ENCODE measurements at regions not wholly inside any gene's neighbourhood (a gene's known extent, or its start where the extent isn't known, plus 50 kb on each side); places are given as distances from the start of the nearest gene placed in this dataset.

GRCh38 chr10:8211631-8212030 lies 157.1 kb downstream of the GATA3 start:
- H3K4me3 Mint-ChIP-seq (ENCODE audit: unreplicated experiment) = no peak overlapping the region

GRCh38 chr10:8213735-8214134 lies 159.2 kb downstream of the GATA3 start:
- Mint-ChIP-seq H3K4me1 (ENCODE audit: low read depth, unreplicated experiment) (no peaks in the 10 kb centered on the region), H3K9me3 (ENCODE audit: unreplicated experiment) (no peaks in the 10 kb centered on the region), H3K4me3 (ENCODE audit: unreplicated experiment) (no peak overlapping the region), H3K27me3 (ENCODE audit: unreplicated experiment) (no peaks in the 10 kb centered on the region), H3K36me3 (ENCODE audit: unreplicated experiment) (no peaks in the 10 kb centered on the region), H3K27ac (ENCODE audit: unreplicated experiment) (no peak overlapping the region)
- DNase-seq = no peak
- TF ChIP-seq CTCF (IDR thresholded peaks at IDR 0.05; ENCODE audit: partially characterized antibody, unreplicated experiment) = no peak

More at GRCh38 chr10:8211631-8212030, 157.1 kb downstream of the GATA3 start:
- Mint-ChIP-seq H3K27ac (ENCODE audit: unreplicated experiment) (no peak overlapping the region), H3K4me1 (ENCODE audit: low read depth, unreplicated experiment) (no peaks in the 10 kb centered on the region), H3K36me3 (ENCODE audit: unreplicated experiment) (no peaks in the 10 kb centered on the region), H3K9me3 (ENCODE audit: unreplicated experiment) (no peaks in the 10 kb centered on the region), H3K27me3 (ENCODE audit: unreplicated experiment) (no peaks in the 10 kb centered on the region)
- no peak for TF ChIP-seq CTCF (IDR thresholded peaks at IDR 0.05; ENCODE audit: partially characterized antibody, unreplicated experiment)
- no peak for DNase-seq

- TF ChIP-seq CTCF (IDR thresholded peaks at IDR 0.05; ENCODE audit: partially characterized antibody, unreplicated experiment) = no peak
- no peak for DNase-seq
- Mint-ChIP-seq H3K4me3 (ENCODE audit: unreplicated experiment) (no peak overlapping the region), H3K27ac (ENCODE audit: unreplicated experiment) (no peak overlapping the region), H3K36me3 (ENCODE audit: unreplicated experiment) (no peaks in the 10 kb centered on the region), H3K9me3 (ENCODE audit: unreplicated experiment) (no peaks in the 10 kb centered on the region), H3K27me3 (ENCODE audit: unreplicated experiment) (no peaks in the 10 kb centered on the region), H3K4me1 (ENCODE audit: low read depth, unreplicated experiment) (no peaks in the 10 kb centered on the region)
These were observed 160.1 kb downstream of the GATA3 start for GRCh38 chr10:8214587-8214986.

- no peaks in the 10 kb centered on the region for H3K9me3 Mint-ChIP-seq (ENCODE audit: unreplicated experiment)
- H3K4me1 Mint-ChIP-seq (ENCODE audit: low read depth, unreplicated experiment) = no peaks in the 10 kb centered on the region
- DNase-seq = no peak
- TF ChIP-seq CTCF (IDR thresholded peaks at IDR 0.05; ENCODE audit: partially characterized antibody, unreplicated experiment) = no peak
- no peaks in the 10 kb centered on the region for H3K36me3 Mint-ChIP-seq (ENCODE audit: unreplicated experiment)
- no peaks in the 10 kb centered on the region for H3K27me3 Mint-ChIP-seq (ENCODE audit: unreplicated experiment)
- no peak overlapping the region for H3K27ac Mint-ChIP-seq (ENCODE audit: unreplicated experiment)
- H3K4me3 Mint-ChIP-seq (ENCODE audit: unreplicated experiment) = no peak overlapping the region
These were observed 162.4 kb downstream of the GATA3 start for GRCh38 chr10:8216893-8217292.

GRCh38 chr10:8221451-8221850 lies 167.0 kb downstream of the GATA3 start:
- Mint-ChIP-seq H3K36me3 (ENCODE audit: unreplicated experiment) (no peaks in the 10 kb centered on the region), H3K4me3 (ENCODE audit: unreplicated experiment) (no peak overlapping the region), H3K27ac (ENCODE audit: unreplicated experiment) (no peak overlapping the region), H3K4me1 (ENCODE audit: low read depth, unreplicated experiment) (no peaks in the 10 kb centered on the region), H3K27me3 (ENCODE audit: unreplicated experiment) (no peaks in the 10 kb centered on the region), H3K9me3 (ENCODE audit: unreplicated experiment) (no peaks in the 10 kb centered on the region)
- TF ChIP-seq CTCF (IDR thresholded peaks at IDR 0.05; ENCODE audit: partially characterized antibody, unreplicated experiment) = no peak
- no peak for DNase-seq
